RWPE1 (cell line): ENCODE measurements at regions not wholly inside any gene's neighbourhood (a gene's known extent, or its start where the extent isn't known, plus 50 kb on each side); places are given as distances from the start of the nearest gene placed in this dataset.
"Not testable (repeated sequence)": the region's sequence is repeated elsewhere in the genome, so short reads cannot be mapped to it uniquely, and the experiment has no call there.

Experiments used
- CTCF ChIA-PET: fragments of 350-600 bp; sonication (Branson Sonifier 250); formaldehyde crosslinking; extraction: SDS; loops from one replicate; lab custom pipeline; 2021; lab: Yijun Ruan, JAX
- POLR2A ChIA-PET: fragments of 400-600 bp; formaldehyde crosslinking; extraction: SDS; loops from one replicate; lab custom pipeline; 2020; ENCODE audit warnings: antibody characterized with exemption; ENCODE audit not compliant: low non-redundant PET; lab: Yijun Ruan, JAX
- DNase-seq: peaks from one replicate; pipeline ENCODE4 v3.0.0; 2012; ENCODE audit warnings: low spot score
- H3K27ac ChIP-seq: fragments of 450-650 bp; 2 replicates; pipeline ENCODE4 v1.5.1; 2017
- CTCF ChIP-seq: fragments of 450-650 bp; conservative IDR thresholded peaks from 2 replicates; pipeline ENCODE4 v1.5.1; 2017; ENCODE audit warnings: low read depth, mild to moderate bottlenecking

GRCh38 chr15:57792724-57793449 lies 86.4 kb downstream of the POLR2M start:
- H3K27ac ChIP-seq: no peak overlapping the region
- no peak for DNase-seq
- ChIA-PET CTCF (interaction anchor here (0.7 to 1.6 kb wide), 2 partner anchors 18 to 278 kb away, joined by 3 to 4 read pairs; no protein-coding TSS in a partner anchor), POLR2A (no interaction called here)
- no peak for TF ChIP-seq CTCF

GRCh38 chr15:57795261-57795660 lies 88.7 kb downstream of the POLR2M start:
- TF ChIP-seq CTCF: no peak
- ChIA-PET CTCF (no interaction called here), POLR2A (no interaction called here)
- H3K27ac ChIP-seq: no peak overlapping the region
- DNase-seq: no peak

DNA sequence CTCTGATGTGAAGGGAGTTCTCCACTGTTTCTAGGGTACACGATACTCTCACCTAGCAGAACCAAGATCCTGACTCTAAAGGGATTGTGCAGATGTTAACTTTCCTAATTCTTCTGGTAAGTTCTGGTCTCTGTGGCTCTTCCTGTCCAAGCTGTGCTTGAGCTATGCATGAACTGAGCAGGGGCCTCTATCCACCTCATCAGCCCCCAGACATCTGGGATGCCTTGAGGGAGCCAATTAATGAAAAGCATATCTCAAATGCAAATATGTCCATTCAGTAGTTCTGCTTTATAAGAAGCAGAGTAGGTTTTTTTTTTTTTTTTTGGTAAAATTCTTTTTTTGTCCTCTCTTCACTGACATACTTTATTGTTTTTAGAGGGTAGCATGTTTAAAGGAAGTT lies 89.6 kb downstream of the POLR2M start:
- DNase-seq: no peak
- ChIA-PET CTCF (interaction anchor here (0.6 kb wide), 1 partner anchor 41 kb away, joined by 3 read pairs; no protein-coding TSS in a partner anchor), POLR2A (no interaction called here)
- TF ChIP-seq CTCF: no peak
- no peak overlapping the region for H3K27ac ChIP-seq

DNA sequence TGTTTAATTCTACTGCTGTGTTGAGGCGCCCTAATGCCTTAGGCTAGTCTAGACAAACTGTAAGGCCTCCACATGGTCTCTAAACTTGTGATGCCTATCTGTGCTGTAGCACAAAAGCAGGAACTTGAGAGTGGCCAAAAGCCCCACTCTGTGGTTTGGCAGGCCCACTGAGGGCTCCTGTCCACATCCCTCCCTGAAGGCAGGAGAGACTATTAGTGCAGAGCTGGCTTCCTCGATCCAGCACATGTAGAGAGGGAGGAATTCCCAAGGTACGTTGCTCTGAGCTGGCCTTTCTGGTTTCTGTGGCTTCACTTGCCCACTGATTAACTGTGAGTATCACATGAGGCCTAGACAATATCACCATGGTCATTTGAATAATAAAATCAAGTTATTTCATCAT lies 90.6 kb downstream of the POLR2M start:
- CTCF ChIA-PET: no interaction called here
- POLR2A ChIA-PET: no interaction called here
- H3K27ac ChIP-seq: no peak overlapping the region
- no peak for DNase-seq
- no peak for TF ChIP-seq CTCF

- ChIA-PET CTCF (no interaction called here), POLR2A (no interaction called here)
- TF ChIP-seq CTCF: no peak
- H3K27ac ChIP-seq: no peak overlapping the region
- DNase-seq: no peak
Measured at GRCh38 chr15:57797568-57798267, 91.2 kb downstream of the POLR2M start.

DNA sequence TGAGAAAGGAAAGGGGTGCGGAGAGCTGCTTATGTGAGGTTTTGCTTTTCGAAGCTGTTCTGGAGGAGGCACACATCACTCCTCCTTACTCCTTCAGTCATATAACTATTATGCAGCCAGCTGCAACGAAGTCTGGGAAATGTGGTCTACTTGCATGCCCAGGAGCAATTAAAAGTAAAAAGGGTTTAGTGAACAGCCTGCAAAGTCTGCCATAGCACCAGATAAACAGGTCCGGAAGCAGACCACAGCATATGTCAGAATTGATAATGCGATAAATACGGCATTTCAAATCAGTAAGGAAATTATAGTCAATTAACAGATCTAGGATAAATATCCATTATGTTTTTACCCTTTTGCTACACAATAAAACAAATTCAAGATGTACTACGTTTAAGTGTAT lies 99.5 kb downstream of the POLR2M start:
- CTCF ChIA-PET: no interaction called here
- POLR2A ChIA-PET: no interaction called here
- TF ChIP-seq CTCF: no peak
- DNase-seq: no peak
- no peak overlapping the region for H3K27ac ChIP-seq

GRCh38 chr15:57809285-57809684 lies 102.8 kb downstream of the POLR2M start:
- CTCF ChIA-PET, POLR2A ChIA-PET, DNase-seq, H3K27ac ChIP-seq: not testable (repeated sequence)
